GM23248 (cell line): ENCODE measurements at regions not wholly inside any gene's neighbourhood (a gene's known extent, or its start where the extent isn't known, plus 50 kb on each side); places are given as distances from the start of the nearest gene placed in this dataset.

Source experiments
- EZH2 ChIP-seq: fragments of 200-600 bp; sonication (generic); IDR thresholded peaks from 2 replicates; pipeline ENCODE4 v1.6.1; 2018; ENCODE audit warnings: antibody characterized with exemption, mild to moderate bottlenecking; ENCODE audit not compliant: insufficient read depth, poor library complexity, severe bottlenecking
- EZH2phosphoT487 ChIP-seq: fragments of 200-600 bp; sonication (generic); IDR thresholded peaks from 2 replicates; pipeline ENCODE4 v1.6.1; 2018; ENCODE audit warnings: antibody characterized with exemption, moderate library complexity, mild to moderate bottlenecking, low read depth; ENCODE audit not compliant: insufficient read depth

- TF ChIP-seq EZH2 (no peak), EZH2phosphoT487 (no peak)
Measured at GRCh38 chr5:54838843-54839242, 146.6 kb downstream of the ESM1 start.
